ENCODE measurements at regions not wholly inside any gene's neighbourhood (a gene's known extent, or its start where the extent isn't known, plus 50 kb on each side); places are given as distances from the start of the nearest gene placed in this dataset.

DNA sequence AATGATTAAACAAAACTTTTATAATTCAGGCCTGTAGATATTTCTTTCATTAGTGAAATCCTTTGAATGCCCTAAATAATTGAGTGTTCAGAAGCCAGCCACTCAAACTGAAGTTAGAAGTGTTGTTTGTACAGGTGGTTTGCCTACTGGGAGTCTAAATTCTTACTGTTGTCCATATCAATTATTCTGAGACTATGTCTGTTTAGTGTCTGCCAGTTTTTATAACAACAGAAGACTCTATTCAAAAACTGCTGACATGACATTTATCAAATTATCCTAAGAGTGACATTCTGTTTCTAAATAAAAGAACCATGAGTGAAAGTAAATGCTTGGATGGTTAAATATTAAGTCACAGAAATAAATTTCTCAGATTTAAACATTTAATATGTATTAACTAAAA, 375.1 kb downstream of the FAT4 start:
- DNase-seq (ENCODE audit: low spot score), result no peak

DNA sequence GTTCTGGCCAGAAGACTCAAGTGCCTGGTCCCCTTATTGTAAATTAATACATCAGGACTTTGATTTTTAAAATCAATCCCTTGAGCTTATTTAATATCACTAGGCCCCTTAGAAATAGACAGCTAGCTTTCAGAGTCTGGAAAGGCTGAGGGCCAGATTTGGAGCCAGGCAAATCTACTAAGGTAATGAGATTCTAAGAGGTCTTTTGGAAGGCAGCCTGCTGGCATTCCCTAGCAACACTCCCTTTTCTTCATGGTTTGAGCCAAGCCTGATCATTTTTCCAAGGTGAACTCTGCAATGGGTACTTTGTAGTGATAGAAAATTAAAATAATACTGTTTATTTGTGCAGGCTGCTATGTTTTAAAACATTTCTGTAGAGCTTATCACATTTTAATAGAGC, 378.5 kb downstream of the FAT4 start:
- DNase-seq (ENCODE audit: low spot score), result no peak

DNA sequence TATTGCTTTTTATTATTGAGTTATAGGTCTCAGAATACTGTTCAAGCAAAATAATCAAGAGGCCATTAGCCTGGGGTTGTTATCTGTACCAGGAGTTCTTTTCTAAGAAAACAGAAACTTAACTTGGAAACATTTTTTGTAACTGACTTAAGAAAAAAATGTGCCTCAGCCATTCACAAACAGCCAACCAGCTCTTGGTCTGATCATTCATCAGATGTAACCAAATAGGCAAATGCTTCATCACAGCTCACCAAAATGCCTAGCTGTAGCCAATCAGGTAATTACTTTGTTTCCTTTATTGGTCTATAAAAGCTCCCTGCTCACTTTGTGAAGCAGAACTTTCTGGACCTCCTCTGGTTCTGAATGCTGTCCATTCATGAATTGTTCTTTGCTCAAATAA, 387.7 kb downstream of the FAT4 start:
- no peak for DNase-seq (ENCODE audit: low spot score)

DNA sequence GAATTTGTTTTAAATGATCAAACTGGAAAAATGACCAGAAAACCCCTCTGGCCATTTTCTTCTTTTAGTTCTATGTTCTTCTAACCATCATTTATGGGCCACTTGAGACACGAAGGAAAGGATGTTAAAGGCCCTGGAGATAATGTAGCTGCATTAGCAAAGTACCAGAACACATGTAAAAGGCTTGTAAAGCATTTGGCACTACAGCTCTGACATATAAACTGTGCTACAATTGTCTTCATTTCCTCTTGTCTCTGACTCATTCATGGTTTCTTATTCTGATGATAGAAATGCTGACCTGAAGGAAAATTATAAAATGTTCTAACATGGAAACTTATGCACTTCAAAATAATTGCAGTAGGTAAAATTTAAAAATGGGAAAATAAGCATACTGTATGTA, 388.7 kb downstream of the FAT4 start:
- no peak for DNase-seq (ENCODE audit: low spot score)

DNA sequence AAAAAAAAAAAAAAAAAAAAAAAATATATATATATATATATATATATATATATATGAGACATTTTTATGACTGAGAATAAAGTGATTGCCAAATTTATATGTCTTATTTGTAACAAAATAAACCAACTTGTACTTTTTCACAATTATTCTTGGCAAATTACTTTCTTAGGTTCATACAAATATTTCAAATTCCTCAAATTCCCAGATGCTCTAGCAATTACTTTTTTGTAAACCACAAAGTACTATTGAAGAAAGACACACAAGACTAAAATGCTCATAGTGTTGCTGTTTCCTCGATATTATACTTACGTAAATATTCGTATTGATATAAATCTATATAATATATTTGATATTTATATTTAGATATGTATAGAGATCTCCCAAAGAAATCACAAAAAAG, 390.0 kb downstream of the FAT4 start:
- DNase-seq (ENCODE audit: low spot score), result no peak

DNA sequence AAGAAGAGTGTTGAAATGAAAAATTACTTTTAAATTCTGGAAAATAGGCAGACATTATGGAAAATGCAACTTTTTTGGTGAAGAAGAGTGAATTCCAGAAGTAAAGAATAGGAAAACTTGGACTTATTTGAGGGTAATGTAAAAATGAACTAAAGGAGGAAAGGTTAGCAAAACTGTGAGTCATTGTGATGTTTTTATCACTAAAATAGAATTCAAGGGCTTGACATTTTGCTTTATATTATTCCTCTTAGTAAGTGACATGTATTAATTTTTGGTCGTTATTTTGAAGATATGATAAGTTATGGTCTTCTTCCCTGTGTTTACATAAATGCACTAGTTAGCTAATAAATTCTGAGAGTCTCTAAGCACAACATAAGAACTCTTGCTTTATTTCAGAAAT, 390.9 kb downstream of the FAT4 start:
- no peak for DNase-seq (ENCODE audit: low spot score)

DNA sequence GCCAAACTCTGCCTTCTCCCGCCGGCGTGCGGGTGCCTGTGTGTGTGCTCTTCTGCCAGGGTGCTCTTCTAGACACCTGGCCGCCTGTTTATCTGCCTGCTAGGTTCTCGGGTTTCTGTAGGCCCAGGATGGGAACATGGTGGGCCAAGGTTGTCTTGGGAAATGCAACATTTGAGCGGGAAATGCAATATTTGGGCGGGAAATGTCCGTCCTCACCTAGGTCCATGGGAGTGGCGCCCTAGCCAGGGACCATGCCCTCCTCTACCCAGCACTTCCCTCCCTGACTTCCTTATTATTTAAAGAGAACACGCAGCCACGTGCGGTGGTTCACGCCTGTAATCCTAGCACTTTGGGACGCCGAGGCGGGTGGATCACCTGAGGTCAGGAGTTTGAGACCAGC, 392.6 kb downstream of the FAT4 start:
- DNase-seq (ENCODE audit: low spot score), result no peak

DNA sequence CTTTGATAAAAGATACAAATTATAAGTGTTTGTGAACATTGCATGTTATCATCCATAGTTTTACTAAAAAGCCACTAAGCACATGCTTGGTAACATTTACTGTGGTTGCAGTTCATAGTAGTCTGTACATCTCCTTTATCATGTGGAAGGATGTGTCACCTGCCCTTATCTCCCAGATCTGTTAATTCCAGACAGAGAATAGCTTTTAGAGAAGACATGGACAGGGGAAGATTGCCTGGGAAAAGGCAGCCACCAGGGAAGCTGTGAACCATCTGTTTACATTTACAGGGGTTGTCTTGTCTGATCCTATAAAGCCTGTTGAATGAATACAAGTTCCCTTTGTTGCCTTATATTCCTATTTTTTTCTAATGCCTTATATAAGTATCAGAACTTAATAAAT, 396.0 kb downstream of the FAT4 start:
- DNase-seq (ENCODE audit: low spot score), result no peak

DNA sequence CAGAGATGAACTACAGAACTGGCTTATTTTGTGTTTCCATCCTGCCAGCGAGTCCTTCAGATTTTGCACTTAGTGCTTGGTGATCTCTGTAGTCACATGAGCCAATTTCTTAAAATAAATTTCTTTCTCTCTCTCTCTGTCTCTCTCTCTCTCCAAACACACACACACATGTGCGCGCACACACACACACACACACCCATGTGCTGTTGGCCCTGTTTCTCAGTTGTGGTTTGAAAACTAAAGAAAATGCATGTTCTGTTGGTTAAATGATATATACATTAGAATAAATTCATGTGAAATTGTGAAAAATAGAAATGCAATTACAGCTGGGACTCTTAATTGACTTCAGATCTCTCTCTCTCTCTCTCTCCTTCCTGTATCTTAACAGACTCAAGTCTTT, 399.3 kb downstream of the FAT4 start:
- no peak for DNase-seq (ENCODE audit: low spot score)

DNA sequence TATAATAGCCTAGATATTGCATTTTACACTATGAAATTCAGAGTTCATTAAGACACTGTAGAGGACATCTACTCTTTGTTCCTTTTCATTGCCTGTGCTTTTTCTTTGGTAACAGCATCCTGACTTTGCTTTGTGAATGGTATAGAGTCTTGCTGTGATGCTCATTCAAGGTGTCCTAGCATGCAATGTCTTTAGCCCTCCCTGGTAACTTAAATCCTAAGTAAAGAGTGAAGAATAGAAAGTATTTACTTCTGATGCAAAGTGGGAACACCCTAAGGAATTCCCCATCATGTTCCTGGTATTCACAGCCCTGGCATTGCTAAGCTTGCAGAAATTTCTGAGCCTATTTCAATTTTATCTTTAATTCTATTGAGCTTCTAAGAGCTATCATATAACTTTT, 400.1 kb downstream of the FAT4 start:
- DNase-seq (ENCODE audit: low spot score), result no peak

DNA sequence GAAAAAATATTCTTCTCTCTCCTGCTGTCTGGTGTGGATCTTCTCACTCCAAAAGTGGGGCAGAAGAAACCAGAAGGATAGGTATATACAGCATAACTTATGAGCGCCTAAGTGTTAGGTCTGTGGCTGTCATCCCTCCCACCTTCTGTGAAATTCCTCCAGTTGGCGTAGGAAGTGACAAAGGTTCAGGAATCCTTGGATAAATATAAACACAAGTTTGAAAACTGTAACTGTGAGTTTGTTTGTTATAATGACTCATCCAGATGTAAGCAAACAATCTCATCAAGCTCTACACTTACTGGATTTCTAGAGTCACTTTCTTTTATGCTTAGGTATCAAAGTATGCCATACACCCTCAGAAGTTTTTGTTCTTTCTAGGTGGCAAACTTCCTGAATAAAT, 405.2 kb downstream of the FAT4 start:
- DNase-seq (ENCODE audit: low spot score), result no peak

DNA sequence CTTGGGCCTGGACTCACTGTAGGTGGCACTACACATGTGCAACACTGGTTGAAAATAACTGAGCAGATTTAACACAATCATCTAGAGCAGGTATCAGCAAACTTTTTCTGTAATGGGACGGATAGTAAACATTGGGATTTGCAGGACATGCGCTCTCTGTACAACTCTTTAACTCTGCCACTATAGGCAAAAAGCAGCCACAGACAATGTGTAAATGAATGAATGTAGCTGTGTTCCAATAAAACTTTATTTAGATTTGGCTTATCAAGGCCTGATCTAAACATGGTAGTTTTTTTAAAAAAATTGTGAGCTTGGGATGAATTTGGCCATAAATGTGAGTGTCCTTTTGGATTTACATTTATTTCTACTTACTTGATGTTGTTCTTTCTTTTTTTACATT, 407.3 kb downstream of the FAT4 start:
- DNase-seq (ENCODE audit: low spot score), result no peak

DNA sequence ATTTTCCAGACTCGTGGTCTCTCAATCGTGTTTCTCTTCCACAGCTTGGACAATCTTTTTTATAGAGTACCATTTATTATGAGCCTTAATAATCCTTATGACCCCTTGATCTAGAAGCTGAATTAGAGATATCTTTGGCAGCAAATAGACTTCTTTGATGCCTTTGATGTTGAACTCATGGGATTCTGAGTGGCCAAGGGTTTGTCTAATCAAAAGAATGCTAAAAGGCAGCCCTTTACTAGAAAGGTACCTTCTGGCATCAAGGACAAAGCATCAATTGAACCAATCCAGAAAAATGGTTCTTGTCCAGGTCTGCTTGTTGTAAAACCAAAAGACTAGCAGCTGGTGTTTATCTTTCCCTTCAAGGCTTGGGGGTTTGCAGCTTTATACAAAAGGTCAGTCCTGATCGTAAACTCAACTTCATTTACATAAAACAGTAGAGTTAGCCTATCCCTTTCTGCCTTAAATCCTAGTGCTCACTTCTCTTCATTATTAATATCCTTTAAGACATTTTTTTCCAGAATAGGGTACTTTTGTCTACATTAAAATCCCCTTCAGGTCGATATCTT, 411.3 kb downstream of the FAT4 start:
- no peak for DNase-seq (ENCODE audit: low spot score)

DNA sequence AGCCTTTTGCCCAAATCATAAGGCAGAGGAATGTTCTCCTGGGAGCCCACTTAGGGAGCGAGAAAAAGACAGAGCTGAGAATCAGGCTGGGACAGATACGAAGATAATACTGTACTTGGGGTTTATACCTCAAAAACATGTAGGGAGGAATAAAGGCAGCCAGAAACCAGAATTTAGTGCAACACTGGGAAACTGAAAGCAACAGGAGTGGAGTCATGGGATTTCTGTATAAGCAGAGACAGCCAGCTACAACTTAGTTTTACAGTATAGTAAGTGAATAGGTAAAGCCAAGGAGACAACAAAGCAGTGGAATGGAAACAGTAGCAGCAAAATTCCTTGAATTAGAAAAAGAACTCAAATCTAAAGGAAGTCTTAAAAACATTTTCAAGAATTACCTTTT, 413.2 kb downstream of the FAT4 start:
- no peak for DNase-seq (ENCODE audit: low spot score)

DNA sequence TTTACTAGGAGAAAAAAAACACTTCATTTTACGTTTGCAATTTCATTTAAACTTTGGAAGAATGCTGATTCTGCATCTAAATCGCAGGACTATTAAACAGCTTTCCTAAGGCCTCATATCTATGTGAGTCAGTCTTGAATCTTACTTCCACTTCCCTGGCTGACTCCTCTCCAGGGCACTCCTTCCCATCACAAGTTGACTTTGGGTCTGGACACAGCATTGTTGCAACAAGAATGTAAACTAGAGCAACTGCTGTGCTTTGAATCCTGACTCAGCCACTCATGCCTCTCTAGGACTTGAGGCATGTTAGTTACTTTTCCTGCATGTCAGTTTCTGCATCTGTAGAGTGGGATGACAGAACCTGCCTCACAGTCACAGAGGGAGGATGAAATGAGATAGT, 413.8 kb downstream of the FAT4 start:
- DNase-seq (ENCODE audit: low spot score), result no peak

DNA sequence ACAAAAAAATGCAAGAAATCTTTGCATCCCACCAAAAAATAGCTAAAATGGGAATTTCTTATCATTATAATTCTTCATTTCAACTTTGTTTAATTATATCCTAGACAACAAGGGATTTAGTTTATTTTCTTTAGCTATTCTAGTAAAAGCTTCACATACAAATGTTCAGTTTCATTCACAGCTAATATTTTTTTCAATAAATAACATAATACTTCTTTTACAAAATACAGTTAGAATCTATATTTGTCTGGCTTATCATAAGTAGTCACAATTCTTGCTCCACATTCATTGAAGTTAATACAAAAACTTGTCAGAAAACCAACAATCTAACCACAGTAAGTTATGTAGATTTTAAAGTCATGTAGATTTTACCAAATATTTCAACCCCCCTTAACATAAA, 414.4 kb downstream of the FAT4 start:
- DNase-seq (ENCODE audit: low spot score), result no peak

DNA sequence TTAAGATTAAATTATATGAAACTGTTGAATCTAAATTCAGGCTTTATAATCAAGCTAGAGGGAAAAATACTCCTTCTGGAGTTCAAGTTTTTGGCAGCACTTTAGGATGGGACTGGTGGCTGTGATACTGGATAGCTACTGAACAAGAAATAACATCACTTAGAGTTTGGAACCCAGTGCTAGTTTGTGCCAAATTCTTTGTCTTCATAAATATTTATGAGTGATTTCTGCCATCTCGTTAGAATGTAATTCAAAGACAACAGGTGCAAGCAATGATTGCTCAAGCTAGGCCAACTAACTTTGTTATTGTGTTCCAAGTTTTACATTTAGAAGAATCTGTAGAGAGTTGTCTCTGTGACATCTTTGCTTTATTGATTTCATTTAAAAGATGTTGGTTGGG, 417.9 kb downstream of the FAT4 start:
- no peak for DNase-seq (ENCODE audit: low spot score)

DNA sequence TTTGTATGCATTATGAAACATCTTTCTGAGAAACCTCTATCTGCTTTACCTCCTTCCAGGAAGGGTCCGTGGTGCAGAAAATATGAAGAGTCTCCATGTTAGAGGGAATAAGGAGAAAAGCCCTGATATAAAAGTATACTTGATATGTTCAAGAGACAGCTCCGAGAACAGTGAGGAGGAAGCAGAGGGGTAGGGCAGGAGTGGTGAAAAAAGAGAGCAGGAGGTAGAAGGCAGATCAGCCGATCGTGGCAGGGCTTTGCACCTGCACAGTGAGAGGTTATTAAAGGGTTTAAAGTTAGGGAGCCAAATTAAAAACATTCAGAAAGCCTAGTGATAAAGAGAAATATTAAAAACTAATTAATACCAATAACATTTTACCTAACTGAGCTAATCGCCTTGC, 419.7 kb downstream of the FAT4 start:
- no peak for DNase-seq (ENCODE audit: low spot score)

DNA sequence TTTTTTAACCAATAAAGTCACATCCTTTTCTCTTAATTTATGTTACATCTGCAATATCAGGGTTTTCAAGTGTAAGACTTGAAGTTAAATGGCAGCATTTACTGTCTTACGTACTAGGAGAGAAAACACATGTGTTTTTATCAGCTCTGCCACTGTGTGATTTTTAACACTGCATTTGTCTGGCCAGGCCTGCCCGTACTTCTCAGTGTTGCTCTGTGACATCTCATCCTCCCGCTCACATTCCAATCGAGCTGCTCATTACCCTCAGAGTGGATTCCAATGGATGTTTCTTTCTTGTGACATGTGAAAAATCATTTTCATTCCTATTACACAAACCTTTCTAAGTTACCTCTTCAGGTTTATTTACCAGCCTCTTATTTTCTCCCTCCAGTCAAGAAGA, 420.3 kb downstream of the FAT4 start:
- no peak for DNase-seq (ENCODE audit: low spot score)

DNA sequence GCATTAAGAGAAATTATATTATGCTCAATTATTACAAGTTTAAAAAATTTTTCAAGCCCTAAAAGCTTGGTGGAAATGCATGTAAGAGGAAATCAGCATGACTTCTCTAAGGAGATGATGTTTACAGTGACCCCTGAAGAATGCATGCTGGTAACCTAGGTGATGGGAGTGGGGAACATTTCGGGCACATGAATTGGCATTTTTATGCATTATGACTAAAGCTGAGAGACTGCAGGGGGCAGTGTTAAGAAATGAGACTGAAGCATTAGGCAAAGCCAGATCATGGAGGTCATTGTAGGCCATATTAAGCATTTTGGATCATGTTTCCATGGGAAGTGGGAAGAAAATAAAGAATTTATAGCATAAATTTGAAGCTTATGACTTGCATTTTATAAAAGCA, 421.3 kb downstream of the FAT4 start:
- no peak for DNase-seq (ENCODE audit: low spot score)

DNA sequence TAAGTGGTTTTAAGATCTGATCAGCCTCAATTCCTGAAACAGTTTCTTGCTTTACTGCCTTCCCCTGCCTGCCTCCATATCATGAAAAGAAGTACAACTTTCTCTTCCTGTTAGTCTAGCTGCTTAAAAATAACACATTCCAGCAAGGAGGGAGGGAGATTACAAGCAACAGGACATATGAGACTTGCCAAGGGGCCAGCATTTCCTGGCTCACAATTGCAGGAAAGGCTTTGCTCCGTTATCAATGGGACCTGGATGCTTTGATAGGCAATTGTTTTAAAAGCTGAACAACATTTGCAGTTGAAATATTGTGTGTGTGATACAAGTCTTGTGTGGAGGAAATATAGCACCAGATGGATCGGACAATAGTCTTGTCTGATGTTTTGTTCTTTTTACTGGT, 425.0 kb downstream of the FAT4 start:
- DNase-seq (ENCODE audit: low spot score), result no peak

DNA sequence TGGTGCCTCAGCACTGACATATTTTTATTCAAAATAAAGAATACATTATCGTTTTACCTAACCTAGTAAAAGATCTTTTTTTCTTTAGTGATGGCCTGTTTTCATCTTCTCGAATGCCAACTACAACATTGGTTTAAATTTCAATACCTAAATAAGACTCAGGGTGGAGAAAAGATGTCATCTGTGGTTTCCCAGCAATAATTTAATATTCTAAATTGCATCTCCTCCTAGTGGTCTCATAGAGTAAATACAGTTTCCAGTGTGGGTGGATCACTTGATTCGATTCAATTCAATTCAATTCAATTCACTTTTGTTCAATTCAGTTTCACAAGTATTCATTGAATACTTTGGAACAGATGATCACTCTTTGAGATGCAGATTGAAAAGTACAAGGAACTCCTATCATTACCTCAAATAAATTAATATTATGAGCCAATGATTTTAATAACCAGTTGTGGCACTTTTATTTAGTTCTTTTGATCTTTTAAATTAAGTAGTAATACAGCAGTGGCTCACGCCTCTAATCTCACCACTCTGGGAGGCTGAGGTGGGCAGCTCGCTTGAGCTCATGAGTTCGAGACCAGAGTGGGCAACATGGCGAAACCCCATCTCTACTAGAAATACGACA, 427.2 kb downstream of the FAT4 start:
- DNase-seq (ENCODE audit: low spot score), result no peak

DNA sequence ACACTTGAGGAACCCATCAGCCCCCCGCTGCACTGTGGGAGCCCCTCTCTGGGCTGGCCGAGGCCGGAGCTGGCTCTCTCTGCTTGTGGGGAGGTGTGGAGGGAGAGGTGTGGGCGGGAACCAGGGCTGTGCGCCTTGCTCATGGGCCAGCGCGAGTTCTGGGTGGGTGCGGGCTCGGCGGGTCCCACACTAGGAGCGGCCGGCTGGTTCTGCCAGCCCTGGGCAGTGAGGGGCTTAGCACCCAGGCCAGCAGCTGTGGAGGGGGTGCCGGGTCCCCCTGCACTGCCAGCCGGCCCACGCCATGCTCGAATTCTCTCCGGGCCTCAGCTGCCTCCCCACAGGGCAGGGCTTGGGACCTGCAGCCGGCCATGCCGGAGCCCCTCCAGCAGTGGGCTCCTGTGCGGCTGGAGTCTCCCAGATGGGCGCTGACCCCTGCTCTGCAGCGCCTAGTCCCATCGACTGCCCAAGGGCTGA, 430.2 kb downstream of the FAT4 start:
- DNase-seq (ENCODE audit: low spot score), result no peak

DNA sequence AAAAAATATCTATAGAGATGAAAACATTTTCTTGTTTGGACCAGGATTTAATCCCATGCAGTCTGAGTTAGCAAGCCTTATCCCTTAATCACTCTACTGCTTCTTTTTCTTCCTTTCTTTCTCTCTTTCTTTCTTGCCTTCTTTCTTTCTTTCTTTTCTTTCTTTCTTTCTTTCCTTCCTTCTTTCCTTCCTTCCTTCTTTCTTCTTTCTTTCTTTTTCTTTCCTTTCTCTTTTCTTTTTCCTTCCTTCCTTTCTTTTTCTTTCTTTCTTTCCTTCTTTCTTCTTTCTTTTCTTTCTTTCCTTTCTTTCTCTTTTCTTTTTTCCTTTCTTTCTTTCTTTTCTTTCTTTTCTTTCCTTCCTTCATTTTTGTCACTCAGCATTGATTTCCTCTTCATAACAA, 434.6 kb downstream of the FAT4 start:
- no peak for DNase-seq (ENCODE audit: low spot score)

DNA sequence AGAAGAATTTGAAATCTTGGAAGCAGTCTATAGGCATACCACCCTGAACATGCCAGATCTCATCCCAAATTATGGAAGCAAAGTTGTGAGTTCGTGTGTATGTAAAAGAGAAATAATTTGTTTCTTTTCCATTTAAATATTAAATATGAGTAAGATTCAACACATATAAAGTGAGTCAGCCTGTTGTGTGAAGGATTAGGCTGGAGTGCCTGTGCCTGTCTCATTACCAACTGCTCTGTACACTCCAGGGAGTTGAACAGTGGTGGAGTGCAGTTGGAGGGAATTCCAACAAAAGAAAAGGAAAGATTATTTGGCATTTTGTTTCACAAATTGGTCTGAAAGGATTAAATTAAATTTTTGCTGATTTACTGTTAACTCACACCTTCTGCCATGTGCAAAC, 435.6 kb downstream of the FAT4 start:
- DNase-seq (ENCODE audit: low spot score), result no peak

Measured in cerebellar cortex (tissue), 1 donor.